GM18858 (cell line): ENCODE measurements at regions not wholly inside any gene's neighbourhood (a gene's known extent, or its start where the extent isn't known, plus 50 kb on each side); places are given as distances from the start of the nearest gene placed in this dataset.
"Not testable (repeated sequence)": the region's sequence is repeated elsewhere in the genome, so short reads cannot be mapped to it uniquely, and the experiment has no call there.

Experiments
- ATAC-seq: cut with Tn5 transposase; IDR thresholded peaks from one replicate; pipeline ENCODE4 v1.9.1; 2021; ENCODE audit not compliant: unreplicated experiment

DNA sequence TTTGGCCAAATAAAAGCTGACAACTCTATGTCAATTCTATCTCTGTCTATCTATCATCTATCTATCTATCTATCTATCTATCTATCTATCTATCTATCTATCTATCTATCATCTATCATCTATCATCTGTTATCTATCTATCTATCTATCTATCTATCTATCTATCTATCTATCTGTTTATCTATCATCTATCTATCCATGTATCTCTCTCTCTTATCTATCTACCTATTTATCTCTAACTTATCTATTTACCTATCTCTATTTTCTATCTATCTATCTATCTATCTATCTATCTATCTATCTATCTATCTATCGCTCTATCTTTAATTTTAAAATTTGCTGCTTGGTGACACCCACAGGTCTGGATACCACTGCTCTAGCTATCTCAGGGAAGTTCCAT, 271.1 kb downstream of the VRK1 start:
- not testable (repeated sequence) for ATAC-seq

DNA sequence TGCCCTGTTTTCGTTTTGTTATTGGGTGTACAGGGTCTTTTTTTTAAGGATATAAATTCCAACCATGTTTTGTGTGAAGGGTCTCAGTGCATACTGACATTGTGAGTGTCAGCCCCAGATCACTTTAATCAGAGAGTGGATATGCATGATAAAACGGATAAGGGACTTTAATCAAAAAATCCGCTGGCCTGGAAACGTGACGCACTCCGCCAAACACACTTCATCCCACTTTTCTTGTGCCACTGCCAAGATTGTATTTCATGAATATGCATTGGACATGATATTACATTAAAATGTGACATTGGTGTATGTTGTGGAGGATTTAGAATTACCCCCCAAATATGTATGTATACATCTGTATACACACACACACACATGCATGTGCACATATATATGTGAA, 273.1 kb downstream of the VRK1 start:
- no peak for ATAC-seq

DNA sequence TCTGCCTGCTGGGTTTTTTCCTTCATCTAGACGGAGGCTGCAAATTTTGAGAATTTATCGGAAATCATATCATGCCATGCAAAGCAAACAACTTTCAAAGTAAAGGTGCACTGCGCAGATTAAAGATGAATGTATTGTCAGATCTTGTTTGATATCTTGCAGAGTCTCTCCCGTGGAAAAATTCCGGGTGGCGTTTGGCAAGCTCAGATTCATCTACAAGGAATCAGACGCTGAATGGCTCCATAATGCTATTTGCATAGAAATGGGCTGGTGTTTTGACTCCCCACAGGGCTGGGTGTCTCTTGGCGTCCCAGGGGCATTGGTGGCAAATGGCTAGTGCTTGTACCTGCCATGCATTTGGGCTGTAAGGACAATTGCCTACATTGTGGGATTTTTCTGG, 274.0 kb downstream of the VRK1 start:
- no peak for ATAC-seq

GRCh38 chr14:97073622-97074021, 276.4 kb downstream of the VRK1 start:
- no peak for ATAC-seq

DNA sequence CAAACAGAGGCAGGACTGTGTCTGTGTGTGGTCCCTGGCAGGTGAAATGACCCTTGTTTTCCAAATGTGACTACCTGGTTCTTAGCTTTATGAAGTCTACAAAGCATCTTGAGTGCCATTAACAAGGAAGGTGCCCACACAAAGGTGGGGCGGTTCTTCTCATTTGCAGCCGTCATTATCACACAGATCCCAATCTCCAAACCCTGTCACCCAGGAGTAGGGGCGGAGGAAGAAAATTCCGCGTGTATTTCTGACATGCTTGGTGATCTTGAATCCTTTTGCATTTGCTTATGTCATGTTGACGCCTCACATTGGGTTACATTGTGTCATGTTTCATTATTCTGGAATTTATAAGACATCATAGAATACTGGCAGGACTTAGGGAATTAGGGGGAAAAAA, 277.3 kb downstream of the VRK1 start:
- no peak for ATAC-seq

GRCh38 chr14:97074856-97075255, 277.7 kb downstream of the VRK1 start:
- peak; percentile 38 for ATAC-seq

DNA sequence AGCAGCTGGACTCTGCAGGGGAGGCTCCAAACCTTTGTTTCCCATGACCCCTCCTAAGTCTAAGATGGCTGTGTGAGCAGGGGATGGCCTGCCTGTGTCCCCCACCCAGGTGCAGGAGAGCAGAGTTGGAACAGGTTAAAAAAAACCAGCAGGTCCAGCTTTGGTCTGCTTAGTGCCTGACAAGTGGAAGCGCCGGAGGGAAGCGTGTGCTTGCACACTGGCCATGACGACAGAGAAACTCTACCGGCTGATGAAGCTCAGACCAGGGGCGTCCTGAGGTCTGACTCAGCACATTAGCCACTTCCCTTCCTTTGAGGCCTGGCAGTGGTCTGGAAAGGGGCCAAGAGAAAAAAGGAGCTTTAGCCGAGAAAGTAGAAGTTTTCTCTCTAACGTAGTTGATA, 280.1 kb downstream of the VRK1 start:
- peak; percentile 85 for ATAC-seq

DNA sequence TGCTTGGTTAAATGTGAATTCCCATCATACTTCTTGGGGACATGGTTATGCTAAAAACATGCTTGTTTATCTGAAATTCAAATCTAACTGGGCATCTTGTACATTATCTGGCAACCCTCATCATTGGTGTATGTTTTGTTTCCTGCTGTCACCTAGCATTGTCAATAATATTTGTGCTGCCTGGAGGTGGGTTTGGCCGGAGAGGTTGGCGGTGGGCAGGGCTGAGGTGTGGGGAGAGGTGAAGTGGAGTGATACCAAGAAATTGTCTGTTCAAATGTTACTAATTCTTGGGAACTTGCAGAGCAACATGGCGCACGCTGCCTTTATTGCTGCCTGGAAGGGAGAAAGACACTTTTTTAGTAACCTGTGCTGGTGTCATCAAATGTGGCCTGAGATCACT, 280.5 kb downstream of the VRK1 start:
- peak; percentile 1 for ATAC-seq

- no peak for ATAC-seq
These were observed 283.8 kb downstream of the VRK1 start for GRCh38 chr14:97080991-97081390.

GRCh38 chr14:97095269-97095668, 298.1 kb downstream of the VRK1 start:
- ATAC-seq, result no peak

- ATAC-seq, result no peak
These were observed 300.1 kb downstream of the VRK1 start for GRCh38 chr14:97097296-97097695.

DNA sequence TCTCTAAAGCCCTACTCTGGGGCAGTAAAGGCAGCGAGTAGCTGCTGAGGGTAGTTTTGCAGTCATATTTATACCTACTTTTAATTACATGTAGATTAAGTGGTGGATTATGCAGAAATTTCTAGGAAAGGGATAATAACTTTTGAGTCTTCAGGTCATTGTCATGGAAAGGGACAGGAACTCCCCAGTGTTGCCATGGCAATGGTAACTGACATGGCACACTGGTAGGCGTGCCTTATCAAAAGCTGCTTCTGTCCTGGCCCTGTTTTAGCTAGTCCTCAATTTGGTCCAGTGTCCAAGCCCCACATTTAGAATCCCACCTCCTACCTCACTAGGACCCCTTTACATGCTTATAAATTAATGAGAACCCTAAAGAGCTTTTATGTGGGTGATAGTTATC, 303.1 kb downstream of the VRK1 start:
- ATAC-seq, result no peak

DNA sequence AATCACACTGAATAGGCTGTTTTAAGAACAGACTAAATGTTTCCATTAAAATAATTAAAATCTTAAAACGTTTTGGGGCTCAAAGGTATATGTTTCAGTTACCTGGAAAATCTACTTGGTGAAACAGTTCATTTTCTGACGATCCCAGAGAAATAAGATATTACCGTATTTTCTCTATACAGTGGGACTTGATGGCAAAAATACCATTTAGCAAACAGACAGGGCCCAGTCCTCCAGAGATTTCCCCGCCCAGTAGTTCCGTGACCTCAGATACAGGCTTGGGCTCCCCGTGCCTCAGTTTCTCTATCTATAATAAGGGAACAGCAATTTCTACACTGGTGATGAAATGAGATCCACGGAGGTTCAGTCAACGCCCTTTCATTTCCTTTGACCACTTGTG, 304.4 kb downstream of the VRK1 start:
- ATAC-seq, result no peak

GRCh38 chr14:97104029-97104428, 306.8 kb downstream of the VRK1 start:
- no peak for ATAC-seq

DNA sequence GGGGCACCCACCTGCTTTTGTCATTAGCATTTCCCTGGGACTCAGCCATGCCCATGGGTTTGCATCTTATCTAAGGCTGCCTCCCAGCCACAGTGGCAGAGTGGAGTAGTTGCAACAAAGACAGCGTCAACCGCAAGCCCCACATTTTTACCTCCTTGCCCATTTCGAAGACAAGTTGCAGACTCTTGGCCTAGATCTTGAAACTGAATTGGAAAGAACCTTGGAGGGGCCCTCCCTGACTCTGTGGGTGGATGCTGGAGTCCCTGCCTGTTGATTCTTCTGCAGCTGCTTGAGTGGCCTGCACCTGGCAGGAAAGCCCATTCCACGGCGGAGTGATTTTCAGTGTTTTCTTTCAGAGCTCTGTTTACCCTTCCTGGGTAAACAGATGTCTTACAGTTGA, 309.0 kb downstream of the VRK1 start:
- ATAC-seq, result peak; percentile 77

DNA sequence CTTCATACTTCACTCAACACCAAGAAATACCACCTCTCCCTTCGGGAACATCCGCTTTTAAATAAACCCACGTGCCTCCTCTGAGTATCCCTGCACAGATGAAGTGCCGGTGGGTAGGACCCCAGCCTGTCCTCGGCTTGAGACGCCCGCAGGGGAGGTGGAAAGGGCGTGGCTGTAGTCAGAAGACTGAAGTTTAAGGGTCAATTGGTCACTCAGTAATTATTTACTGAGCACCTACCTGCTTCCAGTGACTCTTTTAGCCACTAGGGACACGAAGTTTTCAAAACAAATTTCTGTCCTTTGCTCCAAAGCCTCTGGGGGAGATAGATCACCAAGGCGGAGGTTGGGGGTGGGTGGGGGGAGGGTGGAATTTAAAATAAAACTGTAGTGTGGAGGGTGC, 309.4 kb downstream of the VRK1 start:
- no peak for ATAC-seq

DNA sequence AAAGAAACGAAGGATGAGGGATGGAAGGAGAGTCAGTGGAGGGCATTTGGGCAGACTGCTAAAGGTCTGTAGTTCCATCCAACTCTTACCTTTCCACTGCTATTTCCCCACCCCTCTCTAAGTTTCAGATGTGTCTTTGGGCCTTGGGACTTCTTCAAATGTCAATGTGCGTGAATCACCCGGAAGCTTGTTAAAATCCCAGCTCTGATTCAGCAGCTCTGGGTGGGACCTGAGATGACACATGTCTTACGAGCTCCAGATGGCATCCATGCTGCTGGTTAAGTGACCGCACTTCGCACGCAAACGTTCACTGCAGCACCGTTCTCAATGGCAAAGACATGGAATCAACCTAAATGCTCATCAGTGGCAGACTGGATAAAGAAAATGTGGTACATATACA, 309.9 kb downstream of the VRK1 start:
- no peak for ATAC-seq

DNA sequence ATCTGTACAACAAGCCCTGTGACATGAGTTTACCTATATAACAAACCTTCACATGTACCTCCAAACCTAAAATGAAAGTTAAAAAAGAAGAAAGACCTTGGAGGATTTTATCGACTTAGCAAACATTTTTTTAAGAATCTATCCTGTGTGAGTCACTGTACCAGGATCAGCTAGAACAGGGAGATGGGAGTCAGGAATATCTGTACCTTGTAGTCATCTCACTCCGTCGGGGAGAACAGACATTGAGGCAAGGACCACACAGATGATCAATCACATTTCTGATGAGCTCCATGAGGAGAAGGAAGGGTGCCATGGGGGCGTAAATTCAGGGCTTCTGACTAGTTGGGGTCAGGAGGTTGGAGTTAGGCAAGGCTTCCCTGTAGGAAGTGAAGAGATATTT, 310.6 kb downstream of the VRK1 start:
- ATAC-seq, result no peak

DNA sequence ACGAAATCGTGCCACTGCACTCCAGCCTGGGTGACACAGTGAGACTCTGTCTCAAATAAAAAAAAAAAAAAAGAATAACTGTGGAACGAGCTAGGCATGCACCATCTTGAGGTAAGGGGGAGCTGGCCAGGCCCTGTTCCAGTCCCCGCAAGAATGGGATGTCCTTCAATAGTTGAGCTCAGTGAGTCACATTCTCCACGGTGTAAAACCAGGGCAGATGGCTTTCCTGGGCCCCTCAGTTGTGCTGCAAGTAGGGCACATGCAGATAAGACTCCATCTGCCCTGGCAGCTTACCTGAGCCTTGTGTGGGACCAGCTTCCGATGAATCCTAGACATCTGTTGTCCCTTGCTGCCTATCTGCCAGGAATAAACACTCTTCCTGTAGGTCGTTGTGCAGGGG, 312.1 kb downstream of the VRK1 start:
- ATAC-seq, result no peak

- no peak for ATAC-seq
These were observed 316.2 kb downstream of the VRK1 start for GRCh38 chr14:97113339-97113738.

- ATAC-seq, result no peak
These were observed 319.4 kb downstream of the VRK1 start for GRCh38 chr14:97116546-97116945.

DNA sequence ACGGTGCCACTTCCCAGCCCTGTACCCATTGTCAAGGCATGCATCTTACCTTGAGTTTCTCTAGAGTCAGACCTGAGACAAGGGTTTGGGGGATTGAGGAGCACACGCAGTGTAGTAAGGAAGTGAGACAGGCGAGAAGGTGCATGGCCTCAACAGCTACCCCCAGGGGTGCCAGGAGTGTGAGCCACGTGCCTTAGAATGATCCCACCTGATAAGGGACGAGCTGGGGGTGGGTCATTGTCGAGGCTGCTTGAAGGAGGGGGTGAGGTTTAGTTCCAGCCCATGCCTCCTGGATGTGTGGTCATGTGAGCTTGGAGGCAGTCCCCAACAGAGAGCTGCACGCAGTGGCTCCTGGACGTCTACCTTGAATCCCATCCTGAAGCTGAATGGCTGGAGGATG, 320.5 kb downstream of the VRK1 start:
- ATAC-seq, result no peak

DNA sequence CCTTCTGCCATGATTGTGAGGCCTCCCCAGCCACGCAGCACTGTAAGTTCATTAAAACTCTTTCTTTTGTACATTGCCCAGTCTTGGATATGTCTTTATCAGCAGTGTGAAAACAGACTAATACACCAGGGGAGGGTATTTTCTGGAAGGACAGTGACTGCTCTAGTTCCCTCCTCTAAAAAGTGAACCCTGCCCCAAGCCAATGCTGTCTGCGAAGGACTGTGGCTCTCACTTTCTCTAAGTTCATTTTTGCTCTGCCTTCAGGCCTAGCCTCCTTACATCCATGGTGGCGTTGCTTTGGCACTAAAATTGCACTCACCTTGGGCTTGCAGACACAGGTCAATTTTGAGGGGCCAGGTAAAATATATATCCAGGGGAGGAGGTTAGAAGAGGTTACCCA, 323.0 kb downstream of the VRK1 start:
- ATAC-seq, result no peak

DNA sequence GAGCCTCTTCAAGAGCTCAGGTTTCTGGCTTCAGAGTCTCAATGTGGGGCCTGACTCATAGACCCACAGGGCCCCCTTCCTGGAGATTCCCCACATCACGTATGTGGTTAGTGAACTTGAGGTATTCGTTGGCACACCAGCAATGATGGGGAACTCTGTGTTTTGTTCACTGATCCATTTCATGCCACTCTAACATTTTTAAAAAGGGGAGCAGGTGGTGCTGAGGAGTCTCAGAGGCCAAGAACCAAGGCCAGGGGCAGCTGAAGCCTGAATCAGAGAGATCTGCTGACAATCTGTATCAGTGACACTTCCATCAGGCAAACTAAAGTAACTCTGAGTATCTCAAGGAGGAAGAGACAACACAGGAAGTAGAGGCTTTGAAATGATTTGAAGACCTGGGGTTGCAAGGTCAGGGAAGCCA, 323.4 kb downstream of the VRK1 start:
- peak; percentile 58 for ATAC-seq
